Activated CD8-positive, alpha-beta memory T cell treated with anti-CD3 and anti-CD28 coated beads for 4 hours (primary cell): ENCODE measurements at regions not wholly inside any gene's neighbourhood (a gene's known extent, or its start where the extent isn't known, plus 50 kb on each side); places are given as distances from the start of the nearest gene placed in this dataset.

Experiments
- DNase-seq, 2 donors: peaks; one replicate each; pipeline ENCODE4 v3.0.0-alpha.2; 2020; ENCODE audit warnings: low read depth in 2 of 2

- no peak for DNase-seq
These were observed 655.0 kb downstream of the OLFM4 start for GRCh38 chr13:53683608-53684007.

GRCh38 chr13:53691417-53691816 lies 662.8 kb downstream of the OLFM4 start:
- DNase-seq, result no peak

GRCh38 chr13:53694814-53695532 lies 666.4 kb downstream of the OLFM4 start:
- no peak for DNase-seq

- no peak for DNase-seq
These were observed 674.9 kb downstream of the OLFM4 start for GRCh38 chr13:53703371-53704080.

GRCh38 chr13:53719281-53719680 lies 690.7 kb downstream of the OLFM4 start:
- no peak for DNase-seq

- no peak for DNase-seq
These were observed 704.1 kb downstream of the OLFM4 start for GRCh38 chr13:53732664-53733063.

GRCh38 chr13:53743906-53744305 lies 715.3 kb downstream of the OLFM4 start:
- no peak for DNase-seq

GRCh38 chr13:53747825-53748224 lies 719.2 kb downstream of the OLFM4 start:
- DNase-seq, result no peak

- DNase-seq, result no peak
These were observed 720.7 kb downstream of the OLFM4 start for GRCh38 chr13:53749306-53749705.

- DNase-seq, result no peak
These were observed 730.4 kb downstream of the OLFM4 start for GRCh38 chr13:53759016-53759415.

GRCh38 chr13:53775807-53776206 lies 747.2 kb downstream of the OLFM4 start:
- no peak for DNase-seq

- no peak for DNase-seq
These were observed 750.3 kb downstream of the OLFM4 start for GRCh38 chr13:53778937-53779336.

GRCh38 chr13:53781941-53782340 lies 753.3 kb downstream of the OLFM4 start:
- DNase-seq, result no peak

- no peak for DNase-seq
These were observed 753.9 kb downstream of the OLFM4 start for GRCh38 chr13:53782488-53782961.

- DNase-seq, result no peak
These were observed 754.9 kb downstream of the OLFM4 start for GRCh38 chr13:53783471-53783870.

GRCh38 chr13:53788286-53788685 lies 759.7 kb downstream of the OLFM4 start:
- DNase-seq, result no peak

- DNase-seq, result no peak
These were observed 771.4 kb downstream of the OLFM4 start for GRCh38 chr13:53800011-53800410.

- no peak for DNase-seq
These were observed 778.7 kb downstream of the OLFM4 start for GRCh38 chr13:53807251-53807834.

GRCh38 chr13:53821632-53822031 lies 793.0 kb downstream of the OLFM4 start:
- DNase-seq, result no peak

- DNase-seq, result no peak
These were observed 793.5 kb downstream of the OLFM4 start for GRCh38 chr13:53822136-53822535.

- DNase-seq, result no peak
These were observed 810.8 kb downstream of the OLFM4 start for GRCh38 chr13:53839461-53839860.

GRCh38 chr13:53844473-53845146 lies 816.0 kb downstream of the OLFM4 start:
- no peak for DNase-seq
